ENCODE measurements at regions not wholly inside any gene's neighbourhood (a gene's known extent, or its start where the extent isn't known, plus 50 kb on each side); places are given as distances from the start of the nearest gene placed in this dataset.

GRCh38 chr20:50313827-50314677 is 123.4 kb downstream of the CEBPB start:
- TF ChIP-seq CTCF (IDR thresholded peaks at IDR 0.05; ENCODE audit: extremely low read depth in 1 of 2, insufficient read depth in 1 of 2, low read depth in 1 of 2, low read length in 2 of 2), result no peak
- no peak for TF ChIP-seq EZH2 (IDR thresholded peaks at IDR 0.05; ENCODE audit: borderline replicate concordance, low read depth, low read length, severe bottlenecking)
- TF ChIP-seq POLR2A (IDR thresholded peaks at IDR 0.05; ENCODE audit: low read depth, low read length), result no peak
- TF ChIP-seq MAX (IDR thresholded peaks at IDR 0.05; ENCODE audit: insufficient read depth, insufficient read length), result no peak
- TF ChIP-seq POLR2AphosphoS5 (IDR thresholded peaks at IDR 0.05; ENCODE audit: insufficient read depth, low read depth, low read length), result no peak
- no peak for TF ChIP-seq FOS (IDR thresholded peaks at IDR 0.05; ENCODE audit: borderline replicate concordance, insufficient read depth, low read length)
- no peak for TF ChIP-seq MYC (IDR thresholded peaks at IDR 0.05; ENCODE audit: low read depth, low read length)

Data from endothelial cell of umbilical vein (primary cell).